Left lung (tissue), 4 donors: ENCODE measurements at regions not wholly inside any gene's neighbourhood (a gene's known extent, or its start where the extent isn't known, plus 50 kb on each side); places are given as distances from the start of the nearest gene placed in this dataset.

Experiments
- ATAC-seq: fragments of 200-7000 bp; cut with Tn5 transposase; one replicate; pipeline ENCODE4 v1.9.1; 2020; ENCODE audit warnings: moderate library complexity
- DNase-seq, 4 donors: peaks; one replicate each; pipeline ENCODE4 v3.0.0-alpha.2; 2013 to 2020
- H3K27ac ChIP-seq, 2 donors: fragments of 200-600 bp; sonication (generic) in 1 of 2; one replicate each; pipeline versions ENCODE4 v1.5.0 to v1.8.0; 2020 to 2021
- H3K27me3 ChIP-seq, 2 donors: fragments of 200-600 bp; sonication (generic) in 1 of 2; one replicate each; pipeline versions ENCODE4 v1.5.0 to v1.8.0; 2020 to 2021
- H3K36me3 ChIP-seq, 2 donors: fragments of 200-600 bp; sonication (generic) in 1 of 2; one replicate each; pipeline versions ENCODE4 v1.5.0 to v1.8.0; 2020 to 2021
- H3K4me1 ChIP-seq, 2 donors: fragments of 200-600 bp; one replicate each; pipeline ENCODE4 v1.8.0; 2021
- H3K4me3 ChIP-seq, 2 donors: fragments of 200-600 bp; sonication (generic) in 1 of 2; one replicate each; pipeline versions ENCODE4 v1.5.0 to v1.8.0; 2020 to 2021; ENCODE audit warnings: mild to moderate bottlenecking in 1 of 2
- H3K9me3 ChIP-seq, 2 donors: fragments of 200-600 bp; sonication (generic) in 1 of 2; one replicate each; pipeline versions ENCODE4 v1.5.0 to v1.8.0; 2020 to 2021
- CTCF ChIP-seq, 2 donors: fragments of 200-600 bp; sonication (generic) in 1 of 2; IDR thresholded peaks; one replicate each; pipeline versions ENCODE4 v1.5.0 to v1.8.0; 2021; ENCODE audit warnings: antibody characterized with exemption in 2 of 2
- intact Hi-C, 2 donors: fragments of 100-400 bp; cut with DNase I; formaldehyde crosslinking; loops; one replicate each; pipeline versions ENCODE4 v1.11.2 to v1.14.2; 2022
- donor health status: DM: no; HTN: yes; CAD: no.
- donor health status: DM: no; HTN: no; CAD: no.

DNA sequence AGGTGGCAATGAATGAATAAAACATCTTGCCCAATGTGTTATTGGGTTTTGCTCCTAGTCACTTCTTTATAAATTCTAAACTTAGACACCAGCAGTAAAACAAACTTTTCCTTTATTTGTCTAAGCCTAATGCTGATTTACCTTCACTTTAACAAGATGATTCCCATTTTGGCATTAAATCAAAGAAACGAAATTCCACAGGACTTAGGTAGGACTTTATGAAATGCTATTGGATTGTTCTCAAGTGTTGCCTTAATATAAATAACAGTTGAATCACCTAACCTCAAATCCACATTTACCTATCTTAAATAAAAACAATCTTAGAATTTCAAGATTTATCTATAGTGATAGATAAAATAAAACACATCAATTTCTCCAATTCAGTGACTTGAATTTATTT is 831.8 kb downstream of the EPHA7 start:
- no peak for TF ChIP-seq CTCF (IDR thresholded peaks at IDR 0.05)
- DNase-seq (no peak), ATAC-seq (no peak)
- intact Hi-C loops: no loop called here
- H3K27ac ChIP-seq: no peak overlapping the region
- no peaks in the 10 kb centered on the region for H3K27me3 ChIP-seq
- H3K9me3 ChIP-seq: no peaks in the 10 kb centered on the region
- H3K36me3 ChIP-seq: no peaks in the 10 kb centered on the region
- no peak overlapping the region for H3K4me3 ChIP-seq
- H3K4me1 ChIP-seq: no peaks in the 10 kb centered on the region

DNA sequence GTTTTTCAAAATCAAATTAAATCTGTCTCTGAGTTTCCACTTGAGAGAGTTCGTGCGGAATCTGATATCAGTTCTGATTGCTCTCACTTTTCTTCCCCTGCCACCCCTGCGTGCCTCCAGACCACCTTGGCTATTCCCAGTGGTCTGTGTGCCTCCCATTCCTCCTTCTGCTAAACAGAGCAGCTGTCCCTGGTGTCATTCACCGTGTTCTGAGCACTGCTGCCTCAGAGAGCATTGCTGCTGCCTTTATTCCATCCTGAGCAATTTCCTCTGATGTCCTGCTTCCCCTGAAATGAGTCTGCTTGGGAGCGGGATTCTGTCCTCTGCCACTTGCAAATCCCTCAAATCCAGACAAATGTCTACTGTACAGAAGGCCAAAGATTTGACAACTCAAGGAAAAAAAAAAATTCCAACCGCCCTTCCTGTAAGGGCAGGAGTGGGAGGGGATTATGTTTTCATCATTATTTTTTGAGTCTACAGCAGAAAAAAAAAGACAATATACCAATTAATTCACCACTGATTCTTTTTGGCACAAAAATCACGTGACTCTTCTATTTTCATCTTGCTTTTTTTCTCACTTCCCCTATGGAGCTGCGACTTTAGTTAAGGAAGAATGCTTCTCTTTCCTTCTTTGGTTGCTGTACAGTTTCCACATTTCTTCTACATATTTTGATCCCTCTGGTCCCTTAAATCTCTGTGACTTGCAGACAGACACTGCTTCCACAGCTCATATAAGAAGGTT is 833.0 kb downstream of the EPHA7 start:
- Histone ChIP-seq H3K4me3 (no peak overlapping the region), H3K27me3 (no peaks in the 10 kb centered on the region), H3K36me3 (no peaks in the 10 kb centered on the region), H3K27ac (no peak overlapping the region), H3K9me3 (no peaks in the 10 kb centered on the region), H3K4me1 (no peaks in the 10 kb centered on the region)
- no peak for DNase-seq
- no peak for ATAC-seq
- no peak for TF ChIP-seq CTCF (IDR thresholded peaks at IDR 0.05)
- intact Hi-C loops: no loop called here

DNA sequence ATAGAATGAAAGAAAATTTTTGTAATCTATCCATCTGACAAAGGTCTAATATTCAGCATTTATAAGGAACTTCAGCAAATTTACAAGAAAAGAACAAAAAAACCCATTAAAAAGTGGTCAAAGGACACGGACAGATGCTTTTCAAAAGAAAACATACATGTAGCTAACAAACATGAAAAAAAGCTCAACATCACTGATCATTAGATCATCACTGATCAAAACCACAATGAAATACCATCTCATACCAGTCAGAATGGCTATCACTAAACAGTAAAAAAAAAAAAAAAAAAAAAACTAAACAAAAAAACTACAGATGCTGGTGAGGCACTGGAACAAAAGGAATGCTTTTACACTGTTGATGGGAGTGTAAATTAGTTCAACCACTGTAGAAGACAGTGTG is 837.1 kb downstream of the EPHA7 start:
- H3K27me3 ChIP-seq: no peaks in the 10 kb centered on the region
- ATAC-seq: no peak
- TF ChIP-seq CTCF (IDR thresholded peaks at IDR 0.05): no peak
- no peak overlapping the region for H3K27ac ChIP-seq
- no peaks in the 10 kb centered on the region for H3K4me1 ChIP-seq
- H3K4me3 ChIP-seq: no peak overlapping the region
- H3K36me3 ChIP-seq: no peaks in the 10 kb centered on the region
- intact Hi-C loops: no loop called here
- DNase-seq: no peak
- H3K9me3 ChIP-seq: peaks cover 0 to 3% of the 10 kb centered on the region in 2 donors

GRCh38 chr6:92577077-92577719 is 842.2 kb downstream of the EPHA7 start:
- Histone ChIP-seq H3K9me3 (peaks cover 0 to 3% of the 10 kb centered on the region in 2 donors), H3K36me3 (no peaks in the 10 kb centered on the region), H3K27me3 (no peaks in the 10 kb centered on the region), H3K4me1 (no peaks in the 10 kb centered on the region), H3K27ac (no peak overlapping the region), H3K4me3 (no peak overlapping the region)
- DNase-seq (no peak), ATAC-seq (no peak)
- TF ChIP-seq CTCF (IDR thresholded peaks at IDR 0.05): no peak
- intact Hi-C loops: no loop called here

- Histone ChIP-seq H3K4me1 (no peaks in the 10 kb centered on the region), H3K4me3 (no peak overlapping the region), H3K36me3 (no peaks in the 10 kb centered on the region), H3K27ac (no peak overlapping the region), H3K27me3 (no peaks in the 10 kb centered on the region), H3K9me3 (no peaks in the 10 kb centered on the region)
- ATAC-seq (no peak), DNase-seq (peak in 2 of 4 donors; percentile 50 to 63)
- TF ChIP-seq CTCF (IDR thresholded peaks at IDR 0.05): no peak
- intact Hi-C loops: no loop called here
These were observed 850.8 kb downstream of the EPHA7 start for GRCh38 chr6:92568541-92568940.
